ENCODE measurements at regions not wholly inside any gene's neighbourhood (a gene's known extent, or its start where the extent isn't known, plus 50 kb on each side); places are given as distances from the start of the nearest gene placed in this dataset.

GRCh38 chr11:44472916-44473315 is 92.5 kb upstream of the CD82 start:
- TF ChIP-seq CTCF (IDR thresholded peaks at IDR 0.05; ENCODE audit: insufficient read depth, low read depth, low read length) = no peak
- TF ChIP-seq EZH2 (IDR thresholded peaks at IDR 0.05; ENCODE audit: insufficient read depth, low read length) = no peak

Measured in astrocyte (in vitro differentiated cells and primary cell).